Neural crest cell (in vitro differentiated cells): ENCODE measurements at regions not wholly inside any gene's neighbourhood (a gene's known extent, or its start where the extent isn't known, plus 50 kb on each side); places are given as distances from the start of the nearest gene placed in this dataset.

Experiments used
- DNase-seq: peaks from one replicate; pipeline ENCODE4 v3.0.0; 2021; ENCODE audit warnings: low read depth, mixed read lengths, low spot score
- H3K27ac Mint-ChIP-seq: one replicate; pipeline ENCODE4 v1.8.0; 2021; ENCODE audit warnings: mild to moderate bottlenecking, mixed read lengths; ENCODE audit not compliant: unreplicated experiment
- H3K27me3 Mint-ChIP-seq: 2 replicates; pipeline ENCODE4 v1.8.0; 2021; ENCODE audit warnings: low read depth, mild to moderate bottlenecking, mixed read lengths
- H3K36me3 Mint-ChIP-seq: 2 replicates; pipeline ENCODE4 v1.8.0; 2021; ENCODE audit warnings: low read depth, mild to moderate bottlenecking, mixed read lengths
- H3K4me1 Mint-ChIP-seq: 2 replicates; pipeline ENCODE4 v1.8.0; 2021; ENCODE audit warnings: mixed read lengths
- H3K4me3 Mint-ChIP-seq: one replicate; pipeline ENCODE4 v1.8.0; 2021; ENCODE audit warnings: mild to moderate bottlenecking, mixed read lengths
- H3K9me3 Mint-ChIP-seq: 2 replicates; pipeline ENCODE4 v1.8.0; 2021; ENCODE audit warnings: mixed read lengths
- TF ChIP-seq, protein P1 (sequence below): fragments of 200-600 bp; sonication (generic); conservative IDR thresholded peaks from 2 replicates; pipeline ENCODE4 v1.5.0; 2021; ENCODE audit warnings: antibody characterized with exemption, mild to moderate bottlenecking

DNA sequence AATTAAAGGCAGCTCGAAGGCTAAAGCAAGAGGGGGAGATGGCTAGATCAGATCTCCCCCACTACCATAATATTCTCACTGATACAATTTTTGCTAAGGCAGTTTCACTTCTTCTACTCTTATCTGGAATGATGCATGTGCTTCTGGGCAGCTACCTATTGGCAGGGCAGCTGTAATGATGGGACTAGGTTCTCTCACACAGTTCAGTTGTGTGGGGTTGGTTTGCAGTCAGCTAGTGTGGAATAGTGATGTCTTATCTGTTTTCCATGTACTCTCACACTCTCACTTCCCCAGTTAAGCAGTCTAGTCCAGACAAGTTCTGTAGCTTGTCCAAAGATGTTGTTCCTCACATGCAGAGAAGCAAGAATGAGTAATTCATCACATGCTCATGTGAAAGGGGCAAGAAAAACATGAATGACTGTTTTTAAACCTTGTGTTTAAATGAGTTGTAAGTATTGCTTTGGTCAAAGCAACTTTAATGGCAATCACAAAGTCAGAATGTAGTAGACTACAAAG is 836.1 kb downstream of the CBLN2 start:
- TF ChIP-seq, protein P1, sequence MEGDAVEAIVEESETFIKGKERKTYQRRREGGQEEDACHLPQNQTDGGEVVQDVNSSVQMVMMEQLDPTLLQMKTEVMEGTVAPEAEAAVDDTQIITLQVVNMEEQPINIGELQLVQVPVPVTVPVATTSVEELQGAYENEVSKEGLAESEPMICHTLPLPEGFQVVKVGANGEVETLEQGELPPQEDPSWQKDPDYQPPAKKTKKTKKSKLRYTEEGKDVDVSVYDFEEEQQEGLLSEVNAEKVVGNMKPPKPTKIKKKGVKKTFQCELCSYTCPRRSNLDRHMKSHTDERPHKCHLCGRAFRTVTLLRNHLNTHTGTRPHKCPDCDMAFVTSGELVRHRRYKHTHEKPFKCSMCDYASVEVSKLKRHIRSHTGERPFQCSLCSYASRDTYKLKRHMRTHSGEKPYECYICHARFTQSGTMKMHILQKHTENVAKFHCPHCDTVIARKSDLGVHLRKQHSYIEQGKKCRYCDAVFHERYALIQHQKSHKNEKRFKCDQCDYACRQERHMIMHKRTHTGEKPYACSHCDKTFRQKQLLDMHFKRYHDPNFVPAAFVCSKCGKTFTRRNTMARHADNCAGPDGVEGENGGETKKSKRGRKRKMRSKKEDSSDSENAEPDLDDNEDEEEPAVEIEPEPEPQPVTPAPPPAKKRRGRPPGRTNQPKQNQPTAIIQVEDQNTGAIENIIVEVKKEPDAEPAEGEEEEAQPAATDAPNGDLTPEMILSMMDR = no peak
- DNase-seq = no peak
- no peaks in the 10 kb centered on the region for H3K9me3 Mint-ChIP-seq
- H3K36me3 Mint-ChIP-seq = no peaks in the 10 kb centered on the region
- no peak overlapping the region for H3K4me3 Mint-ChIP-seq
- no peaks in the 10 kb centered on the region for H3K4me1 Mint-ChIP-seq
- H3K27ac Mint-ChIP-seq = no peak overlapping the region
- H3K27me3 Mint-ChIP-seq = peaks cover 28% of the 10 kb centered on the region

DNA sequence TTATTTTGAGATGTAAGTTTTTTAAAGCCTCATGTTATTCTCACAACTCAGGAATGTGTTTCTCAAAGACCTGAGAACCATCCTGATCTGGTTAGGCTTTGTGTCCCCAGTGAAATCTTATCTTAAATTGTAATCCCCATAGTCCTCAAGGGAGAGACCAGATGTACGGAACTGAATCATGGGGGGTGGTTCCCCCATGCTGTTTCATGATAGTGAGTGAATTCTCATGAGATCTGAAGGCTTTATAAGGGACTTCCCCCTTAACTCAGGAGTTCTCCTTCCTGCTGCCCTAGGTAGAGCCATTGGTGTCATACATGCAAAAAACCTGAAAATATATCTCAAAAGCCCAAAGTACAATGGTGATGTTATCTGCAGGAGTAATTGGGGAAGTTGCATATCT is 836.7 kb downstream of the CBLN2 start:
- Mint-ChIP-seq H3K4me3 (no peak overlapping the region), H3K36me3 (no peaks in the 10 kb centered on the region), H3K27ac (no peak overlapping the region), H3K27me3 (peaks cover 28% of the 10 kb centered on the region), H3K4me1 (no peaks in the 10 kb centered on the region), H3K9me3 (no peaks in the 10 kb centered on the region)
- TF ChIP-seq, protein P1 = no peak
- DNase-seq = no peak

GRCh38 chr18:71689416-71690160 is 854.6 kb downstream of the CBLN2 start:
- H3K9me3 Mint-ChIP-seq = peaks cover 5% of the 10 kb centered on the region
- no peak for DNase-seq
- no peak overlapping the region for H3K4me3 Mint-ChIP-seq
- H3K27me3 Mint-ChIP-seq = peaks cover 14% of the 10 kb centered on the region
- TF ChIP-seq, protein P1 = no peak
- no peak overlapping the region for H3K27ac Mint-ChIP-seq
- H3K36me3 Mint-ChIP-seq = no peaks in the 10 kb centered on the region
- H3K4me1 Mint-ChIP-seq = no peaks in the 10 kb centered on the region

- Mint-ChIP-seq H3K36me3 (peaks cover 3% of the 10 kb centered on the region), H3K27ac (no peak overlapping the region), H3K27me3 (peaks cover 5% of the 10 kb centered on the region)
These were observed 861.6 kb downstream of the CBLN2 start for GRCh38 chr18:71682591-71682990.

GRCh38 chr18:71678144-71678543 is 866.0 kb downstream of the CBLN2 start:
- Mint-ChIP-seq H3K9me3 (peaks cover 10% of the 10 kb centered on the region), H3K36me3 (no peaks in the 10 kb centered on the region), H3K27ac (no peak overlapping the region), H3K27me3 (no peaks in the 10 kb centered on the region), H3K4me1 (no peaks in the 10 kb centered on the region), H3K4me3 (no peak overlapping the region)
- DNase-seq = no peak
- TF ChIP-seq, protein P1 = no peak

More at GRCh38 chr18:71682591-71682990, 861.6 kb downstream of the CBLN2 start:
- peaks cover 14% of the 10 kb centered on the region for H3K9me3 Mint-ChIP-seq
- no peak for DNase-seq
- TF ChIP-seq, protein P1 = no peak
- no peak overlapping the region for H3K4me3 Mint-ChIP-seq
- no peaks in the 10 kb centered on the region for H3K4me1 Mint-ChIP-seq
